Nephron (organoid): ENCODE measurements at regions not wholly inside any gene's neighbourhood (a gene's known extent, or its start where the extent isn't known, plus 50 kb on each side); places are given as distances from the start of the nearest gene placed in this dataset.

Experiments used
- H3K27ac Mint-ChIP-seq, 3 experiments: 2 replicates each; pipeline ENCODE4 v1.8.0; 2020; ENCODE audit warnings: mixed read lengths in 3 of 3, mild to moderate bottlenecking in 2 of 3, moderate library complexity in 1 of 3
- H3K27me3 Mint-ChIP-seq: 2 replicates; pipeline ENCODE4 v1.8.0; 2021; ENCODE audit warnings: low read depth, mild to moderate bottlenecking, moderate library complexity, mixed read lengths
- H3K36me3 Mint-ChIP-seq: 2 replicates; pipeline ENCODE4 v1.8.0; 2020; ENCODE audit warnings: low read depth, mixed read lengths
- H3K4me1 Mint-ChIP-seq: 2 replicates; pipeline ENCODE4 v1.8.0; 2020; ENCODE audit warnings: mixed read lengths
- H3K4me3 Mint-ChIP-seq, 3 experiments: 2 replicates each; pipeline ENCODE4 v1.8.0; 2020; ENCODE audit warnings: mild to moderate bottlenecking in 3 of 3, mixed read lengths in 3 of 3, moderate library complexity in 2 of 3
- H3K9me3 Mint-ChIP-seq: 2 replicates; pipeline ENCODE4 v1.8.0; 2020; ENCODE audit warnings: mixed read lengths
- CTCF ChIP-seq, 3 experiments: fragments of 200-600 bp; sonication (generic); IDR thresholded peaks; one replicate each; pipeline ENCODE4 v1.5.0; 2021; ENCODE audit warnings: antibody characterized with exemption in 3 of 3; ENCODE audit not compliant: unreplicated experiment in 3 of 3

GRCh38 chr7:113742377-113742776, 176.4 kb downstream of the PPP1R3A start:
- H3K36me3 Mint-ChIP-seq, result no peaks in the 10 kb centered on the region
- H3K4me3 Mint-ChIP-seq, result no peak overlapping the region
- H3K27me3 Mint-ChIP-seq, result no peaks in the 10 kb centered on the region
- H3K9me3 Mint-ChIP-seq, result peaks cover 13% of the 10 kb centered on the region
- H3K27ac Mint-ChIP-seq, result no peak overlapping the region
- no peaks in the 10 kb centered on the region for H3K4me1 Mint-ChIP-seq
- TF ChIP-seq CTCF (IDR thresholded peaks at IDR 0.05; ENCODE audit: unreplicated experiment in 3 of 3), result no peak

GRCh38 chr7:113731571-113731970, 187.2 kb downstream of the PPP1R3A start:
- no peaks in the 10 kb centered on the region for H3K36me3 Mint-ChIP-seq
- H3K4me1 Mint-ChIP-seq, result no peaks in the 10 kb centered on the region
- H3K9me3 Mint-ChIP-seq, result no peaks in the 10 kb centered on the region
- TF ChIP-seq CTCF (IDR thresholded peaks at IDR 0.05; ENCODE audit: unreplicated experiment in 3 of 3), result no peak
- H3K27ac Mint-ChIP-seq, result no peak overlapping the region
- H3K27me3 Mint-ChIP-seq, result no peaks in the 10 kb centered on the region
- H3K4me3 Mint-ChIP-seq, result no peak overlapping the region

GRCh38 chr7:113730309-113730955, 188.4 kb downstream of the PPP1R3A start:
- no peaks in the 10 kb centered on the region for H3K4me1 Mint-ChIP-seq
- no peaks in the 10 kb centered on the region for H3K9me3 Mint-ChIP-seq
- H3K27ac Mint-ChIP-seq, result no peak overlapping the region
- no peaks in the 10 kb centered on the region for H3K36me3 Mint-ChIP-seq
- no peaks in the 10 kb centered on the region for H3K27me3 Mint-ChIP-seq
- TF ChIP-seq CTCF (IDR thresholded peaks at IDR 0.05; ENCODE audit: unreplicated experiment in 3 of 3), result no peak
- H3K4me3 Mint-ChIP-seq, result no peak overlapping the region

- no peaks in the 10 kb centered on the region for H3K9me3 Mint-ChIP-seq
- no peak for TF ChIP-seq CTCF (IDR thresholded peaks at IDR 0.05; ENCODE audit: unreplicated experiment in 3 of 3)
- no peaks in the 10 kb centered on the region for H3K36me3 Mint-ChIP-seq
- H3K27ac Mint-ChIP-seq, result no peak overlapping the region
- H3K4me1 Mint-ChIP-seq, result no peaks in the 10 kb centered on the region
- H3K27me3 Mint-ChIP-seq, result no peaks in the 10 kb centered on the region
- H3K4me3 Mint-ChIP-seq, result no peak overlapping the region
Measured at GRCh38 chr7:113727486-113727885, 191.3 kb downstream of the PPP1R3A start.

- no peak for TF ChIP-seq CTCF (IDR thresholded peaks at IDR 0.05; ENCODE audit: unreplicated experiment in 3 of 3)
- no peaks in the 10 kb centered on the region for H3K9me3 Mint-ChIP-seq
- no peaks in the 10 kb centered on the region for H3K4me1 Mint-ChIP-seq
- no peaks in the 10 kb centered on the region for H3K36me3 Mint-ChIP-seq
- no peak overlapping the region for H3K4me3 Mint-ChIP-seq
- H3K27ac Mint-ChIP-seq, result no peak overlapping the region
- no peaks in the 10 kb centered on the region for H3K27me3 Mint-ChIP-seq
Measured at GRCh38 chr7:113722006-113722405, 196.8 kb downstream of the PPP1R3A start.

GRCh38 chr7:113717739-113718138, 201.1 kb downstream of the PPP1R3A start:
- no peaks in the 10 kb centered on the region for H3K27me3 Mint-ChIP-seq
- H3K4me1 Mint-ChIP-seq, result no peaks in the 10 kb centered on the region
- H3K36me3 Mint-ChIP-seq, result no peaks in the 10 kb centered on the region
- no peak overlapping the region for H3K27ac Mint-ChIP-seq
- H3K9me3 Mint-ChIP-seq, result no peaks in the 10 kb centered on the region
- H3K4me3 Mint-ChIP-seq, result no peak overlapping the region
- no peak for TF ChIP-seq CTCF (IDR thresholded peaks at IDR 0.05; ENCODE audit: unreplicated experiment in 3 of 3)
